ENCODE measurements at regions not wholly inside any gene's neighbourhood (a gene's known extent, or its start where the extent isn't known, plus 50 kb on each side); places are given as distances from the start of the nearest gene placed in this dataset.

- no peak for DNase-seq (ENCODE audit: low read depth)
These were observed 327.0 kb upstream of the SLITRK5 start for GRCh38 chr13:87344176-87344575.

GRCh38 chr13:87355451-87355850 is 315.7 kb upstream of the SLITRK5 start:
- DNase-seq (ENCODE audit: low read depth), result no peak

GRCh38 chr13:87356314-87356713 is 314.9 kb upstream of the SLITRK5 start:
- no peak for DNase-seq (ENCODE audit: low read depth)

GRCh38 chr13:87358319-87358718 is 312.9 kb upstream of the SLITRK5 start:
- no peak for DNase-seq (ENCODE audit: low read depth)

- DNase-seq (ENCODE audit: low read depth), result no peak
These were observed 310.0 kb upstream of the SLITRK5 start for GRCh38 chr13:87361216-87361615.

- no peak for DNase-seq (ENCODE audit: low read depth)
These were observed 302.5 kb upstream of the SLITRK5 start for GRCh38 chr13:87368639-87369038.

GRCh38 chr13:87376081-87376480 is 295.1 kb upstream of the SLITRK5 start:
- DNase-seq (ENCODE audit: low read depth), result no peak

GRCh38 chr13:87384099-87384498 is 287.1 kb upstream of the SLITRK5 start:
- DNase-seq (ENCODE audit: low read depth), result no peak

- DNase-seq (ENCODE audit: low read depth), result no peak
These were observed 277.8 kb upstream of the SLITRK5 start for GRCh38 chr13:87393358-87393757.

GRCh38 chr13:87398047-87398446 is 273.1 kb upstream of the SLITRK5 start:
- no peak for DNase-seq (ENCODE audit: low read depth)

- DNase-seq (ENCODE audit: low read depth), result no peak
These were observed 267.3 kb upstream of the SLITRK5 start for GRCh38 chr13:87403748-87404432.

GRCh38 chr13:87426742-87427141 is 244.4 kb upstream of the SLITRK5 start:
- no peak for DNase-seq (ENCODE audit: low read depth)

- DNase-seq (ENCODE audit: low read depth), result no peak
These were observed 227.0 kb upstream of the SLITRK5 start for GRCh38 chr13:87444135-87444534.

GRCh38 chr13:87452281-87452680 is 218.9 kb upstream of the SLITRK5 start:
- no peak for DNase-seq (ENCODE audit: low read depth)

- DNase-seq (ENCODE audit: low read depth), result no peak
These were observed 217.9 kb upstream of the SLITRK5 start for GRCh38 chr13:87453244-87453643.

GRCh38 chr13:87459419-87459818 is 211.8 kb upstream of the SLITRK5 start:
- no peak for DNase-seq (ENCODE audit: low read depth)

GRCh38 chr13:87497426-87497825 is 173.7 kb upstream of the SLITRK5 start:
- DNase-seq (ENCODE audit: low read depth), result no peak

- DNase-seq (ENCODE audit: low read depth), result no peak
These were observed 172.5 kb upstream of the SLITRK5 start for GRCh38 chr13:87498681-87499080.

GRCh38 chr13:87524775-87525174 is 146.4 kb upstream of the SLITRK5 start:
- DNase-seq (ENCODE audit: low read depth), result no peak

GRCh38 chr13:87533776-87534175 is 137.4 kb upstream of the SLITRK5 start:
- no peak for DNase-seq (ENCODE audit: low read depth)

- DNase-seq (ENCODE audit: low read depth), result no peak
These were observed 135.3 kb upstream of the SLITRK5 start for GRCh38 chr13:87535911-87536310.

- DNase-seq (ENCODE audit: low read depth), result peak; percentile 63
These were observed 134.7 kb upstream of the SLITRK5 start for GRCh38 chr13:87536499-87536898.

GRCh38 chr13:87536899-87537298 is 134.3 kb upstream of the SLITRK5 start:
- no peak for DNase-seq (ENCODE audit: low read depth)

- DNase-seq (ENCODE audit: low read depth), result no peak
These were observed 133.2 kb upstream of the SLITRK5 start for GRCh38 chr13:87537951-87538350.

Measured in CMK (cell line).